ENCODE measurements at regions not wholly inside any gene's neighbourhood (a gene's known extent, or its start where the extent isn't known, plus 50 kb on each side); places are given as distances from the start of the nearest gene placed in this dataset.
"Not testable (repeated sequence)": the region's sequence is repeated elsewhere in the genome, so short reads cannot be mapped to it uniquely, and the experiment has no call there.

- DNase-seq, result not testable (repeated sequence)
Measured at GRCh38 chr9:42656789-42657188, 473.3 kb downstream of the SPATA31A6 start.

- not testable (repeated sequence) for DNase-seq
Measured at GRCh38 chr9:42657496-42657895, 474.0 kb downstream of the SPATA31A6 start.

GRCh38 chr9:42697146-42697545, 513.7 kb downstream of the SPATA31A6 start:
- DNase-seq, result not testable (repeated sequence)

GRCh38 chr9:42702890-42703289, 519.4 kb downstream of the SPATA31A6 start:
- DNase-seq, result not testable (repeated sequence)

GRCh38 chr9:42724841-42725835, 541.7 kb downstream of the SPATA31A6 start:
- peak; percentile 24 for DNase-seq

GRCh38 chr9:42743030-42743814, 559.8 kb downstream of the SPATA31A6 start:
- DNase-seq, result peak; percentile 47

GRCh38 chr9:42757251-42757650, 573.8 kb downstream of the SPATA31A6 start:
- not testable (repeated sequence) for DNase-seq

GRCh38 chr9:42759320-42759719, 575.9 kb downstream of the SPATA31A6 start:
- not testable (repeated sequence) for DNase-seq

GRCh38 chr9:42782201-42782600, 598.7 kb downstream of the SPATA31A6 start:
- not testable (repeated sequence) for DNase-seq

GRCh38 chr9:42792725-42793124, 609.3 kb downstream of the SPATA31A6 start:
- DNase-seq, result not testable (repeated sequence)

- not testable (repeated sequence) for DNase-seq
Measured at GRCh38 chr9:42798571-42798970, 615.1 kb downstream of the SPATA31A6 start.

GRCh38 chr9:42802716-42803115, 619.3 kb downstream of the SPATA31A6 start:
- not testable (repeated sequence) for DNase-seq

- not testable (repeated sequence) for DNase-seq
Measured at GRCh38 chr9:42806674-42807073, 623.2 kb downstream of the SPATA31A6 start.

- DNase-seq, result not testable (repeated sequence)
Measured at GRCh38 chr9:42821468-42821867, 638.0 kb downstream of the SPATA31A6 start.

GRCh38 chr9:42848156-42848555, 664.7 kb downstream of the SPATA31A6 start:
- DNase-seq, result not testable (repeated sequence)

GRCh38 chr9:42850896-42851693, 667.6 kb downstream of the SPATA31A6 start:
- DNase-seq, result not testable (repeated sequence)

- not testable (repeated sequence) for DNase-seq
Measured at GRCh38 chr9:42851701-42852100, 668.2 kb downstream of the SPATA31A6 start.

GRCh38 chr9:42852133-42852930, 668.9 kb downstream of the SPATA31A6 start:
- not testable (repeated sequence) for DNase-seq

GRCh38 chr9:42860133-42860532, 676.7 kb downstream of the SPATA31A6 start:
- DNase-seq, result not testable (repeated sequence)

- not testable (repeated sequence) for DNase-seq
Measured at GRCh38 chr9:42862465-42862864, 679.0 kb downstream of the SPATA31A6 start.

All from activated CD4-positive, alpha-beta T cell treated with anti-CD3 and anti-CD28 coated beads, Interleukin-2, amount 50 U/mL, for 1 hour (primary cell).